Fibroblast of lung (primary cell): ENCODE measurements at regions not wholly inside any gene's neighbourhood (a gene's known extent, or its start where the extent isn't known, plus 50 kb on each side); places are given as distances from the start of the nearest gene placed in this dataset.

Experiments
- DNase-seq, 2 donors: peaks; one replicate each; pipeline versions ENCODE4 v3.0.0 to v3.0.0-alpha.2; 2010; ENCODE audit warnings: low read depth in 2 of 2
- H2AFZ ChIP-seq: 2 replicates; pipeline ENCODE4 v1.5.1; 2012; ENCODE audit warnings: low read length, control low read depth, inconsistent platforms
- H3K27ac ChIP-seq: 2 replicates; pipeline ENCODE4 v1.5.1; 2011; ENCODE audit warnings: low read length, control low read depth; ENCODE audit not compliant: insufficient read depth
- H3K27me3 ChIP-seq: 2 replicates; pipeline ENCODE4 v1.5.1; 2011; ENCODE audit warnings: mild to moderate bottlenecking, low read length; ENCODE audit not compliant: control insufficient read depth, insufficient read depth
- H3K36me3 ChIP-seq: 2 replicates; pipeline ENCODE4 v1.5.1; 2011; ENCODE audit warnings: low read length; ENCODE audit not compliant: control insufficient read depth, insufficient read depth
- H3K4me1 ChIP-seq: 2 replicates; pipeline ENCODE4 v1.5.1; 2011; ENCODE audit warnings: low read length; ENCODE audit not compliant: control insufficient read depth, insufficient read depth; ENCODE audit errors: extremely low read depth
- H3K4me2 ChIP-seq: 2 replicates; pipeline ENCODE4 v1.5.1; 2011; ENCODE audit warnings: low read length, control low read depth; ENCODE audit not compliant: insufficient read depth; ENCODE audit errors: extremely low read depth
- H3K4me3 ChIP-seq, 4 experiments: fragments of 200-600 bp in 1 of 4; sonication (generic) in 1 of 4; replicated peaks in 1 of 4; 2 replicates each; pipeline ENCODE4 v1.5.1; 2011 to 2016; ENCODE audit warnings: low read length in 4 of 4, low read depth in 3 of 4, mild to moderate bottlenecking in 3 of 4, control low read depth in 2 of 4, inconsistent platforms in 1 of 4, mixed read lengths in 1 of 4; ENCODE audit not compliant: insufficient read depth in 1 of 4; ENCODE audit errors: control extremely low read depth in 1 of 4
- H3K79me2 ChIP-seq: 2 replicates; pipeline ENCODE4 v1.5.1; 2012; ENCODE audit warnings: mild to moderate bottlenecking, low read length, inconsistent platforms; ENCODE audit not compliant: control insufficient read depth, insufficient read depth
- H3K9ac ChIP-seq: 2 replicates; pipeline ENCODE4 v1.5.1; 2011; ENCODE audit warnings: mild to moderate bottlenecking, low read length, control low read depth; ENCODE audit not compliant: insufficient read depth
- H3K9me3 ChIP-seq: 2 replicates; pipeline ENCODE4 v1.5.1; 2012; ENCODE audit warnings: low read depth, low read length; ENCODE audit not compliant: control insufficient read depth, insufficient read depth
- H4K20me1 ChIP-seq: 2 replicates; pipeline ENCODE4 v1.5.1; 2011; ENCODE audit warnings: low read length; ENCODE audit not compliant: control insufficient read depth, insufficient read depth; ENCODE audit errors: extremely low read depth
- CTCF ChIP-seq, 2 donors: IDR thresholded peaks in 1 of 2; conservative IDR thresholded peaks in 1 of 2; 1 replicate in 1 of 2; 2 replicates in 1 of 2; pipeline ENCODE4 v1.5.1; 2011 to 2012; ENCODE audit warnings: low read length in 2 of 2, control low read depth in 1 of 2, inconsistent platforms in 1 of 2, low read depth in 1 of 2, mild to moderate bottlenecking in 1 of 2
- EZH2 ChIP-seq: IDR thresholded peaks from 2 replicates; pipeline ENCODE4 v1.5.1; 2012; ENCODE audit warnings: low read length, control low read depth, mild to moderate bottlenecking; ENCODE audit errors: missing control alignments

GRCh38 chr2:177015356-177015923, 197.2 kb upstream of the HNRNPA3 start:
- Histone ChIP-seq H3K4me1 (no peaks in the 10 kb centered on the region), H3K4me2 (no peak overlapping the region), H3K36me3 (no peaks in the 10 kb centered on the region), H2AFZ (no peak overlapping the region), H3K27ac (no peak overlapping the region), H3K79me2 (no peaks in the 10 kb centered on the region), H3K9me3 (no peaks in the 10 kb centered on the region), H4K20me1 (no peaks in the 10 kb centered on the region), H3K4me3 (no peak overlapping the region), H3K27me3 (no peaks in the 10 kb centered on the region), H3K9ac (no peak overlapping the region)
- DNase-seq: no peak
- TF ChIP-seq EZH2 (no peak), CTCF (conservative IDR thresholded peaks at IDR 0.05 in 1 of 2, IDR thresholded peaks at IDR 0.05 in 1 of 2; ENCODE audit: low read depth in 1 of 2, low read length in 2 of 2) (no peak)

GRCh38 chr2:177020524-177021119, 192.0 kb upstream of the HNRNPA3 start:
- Histone ChIP-seq H3K27ac (no peak overlapping the region), H2AFZ (no peak overlapping the region), H3K9me3 (no peaks in the 10 kb centered on the region), H3K4me3 (no peak overlapping the region), H3K36me3 (no peaks in the 10 kb centered on the region), H3K27me3 (no peaks in the 10 kb centered on the region), H3K4me1 (no peaks in the 10 kb centered on the region), H3K9ac (no peak overlapping the region), H3K79me2 (no peaks in the 10 kb centered on the region), H3K4me2 (no peak overlapping the region), H4K20me1 (no peaks in the 10 kb centered on the region)
- TF ChIP-seq CTCF (conservative IDR thresholded peaks at IDR 0.05 in 1 of 2, IDR thresholded peaks at IDR 0.05 in 1 of 2; ENCODE audit: low read depth in 1 of 2, low read length in 2 of 2): no peak
- TF ChIP-seq EZH2: no peak
- DNase-seq: no peak

GRCh38 chr2:177021706-177022343, 190.8 kb upstream of the HNRNPA3 start:
- Histone ChIP-seq H3K9me3 (no peaks in the 10 kb centered on the region), H3K27ac (no peak overlapping the region), H3K4me1 (no peaks in the 10 kb centered on the region), H3K36me3 (no peaks in the 10 kb centered on the region), H3K4me2 (no peak overlapping the region), H3K4me3 (no peak overlapping the region), H2AFZ (no peak overlapping the region), H3K27me3 (no peaks in the 10 kb centered on the region), H3K79me2 (no peaks in the 10 kb centered on the region), H4K20me1 (no peaks in the 10 kb centered on the region), H3K9ac (no peak overlapping the region)
- TF ChIP-seq CTCF (conservative IDR thresholded peaks at IDR 0.05 in 1 of 2, IDR thresholded peaks at IDR 0.05 in 1 of 2; ENCODE audit: low read depth in 1 of 2, low read length in 2 of 2): no peak
- no peak for DNase-seq
